Effector memory CD4-positive, alpha-beta T cell (primary cell): ENCODE measurements at regions not wholly inside any gene's neighbourhood (a gene's known extent, or its start where the extent isn't known, plus 50 kb on each side); places are given as distances from the start of the nearest gene placed in this dataset.
"Not testable (repeated sequence)": the region's sequence is repeated elsewhere in the genome, so short reads cannot be mapped to it uniquely, and the experiment has no call there.

Source experiments
- DNase-seq, 3 donors: peaks; one replicate each; pipeline ENCODE4 v3.0.0-alpha.2; 2020
- H3K27ac ChIP-seq: 2 replicates; pipeline ENCODE4 v1.7.0; 2013; ENCODE audit warnings: mild to moderate bottlenecking, low read length, moderate library complexity; ENCODE audit not compliant: insufficient read depth, poor library complexity, severe bottlenecking
- H3K27me3 ChIP-seq: replicated peaks from 2 replicates; pipeline ENCODE4 v1.7.0; 2013; ENCODE audit warnings: mild to moderate bottlenecking, low read length; ENCODE audit not compliant: insufficient read depth, control insufficient read depth, poor library complexity, severe bottlenecking
- H3K36me3 ChIP-seq: 2 replicates; pipeline ENCODE4 v1.7.0; 2013; ENCODE audit warnings: mild to moderate bottlenecking, low read length, moderate library complexity; ENCODE audit not compliant: control insufficient read depth, insufficient read depth
- H3K4me1 ChIP-seq: 2 replicates; pipeline ENCODE4 v1.7.0; 2013; ENCODE audit warnings: low read length, mild to moderate bottlenecking; ENCODE audit not compliant: control insufficient read depth, insufficient read depth, poor library complexity, severe bottlenecking
- H3K4me3 ChIP-seq: 2 replicates; pipeline ENCODE4 v1.7.0; 2013; ENCODE audit warnings: low read length, low read depth, mild to moderate bottlenecking; ENCODE audit not compliant: insufficient read depth, poor library complexity, severe bottlenecking
- H3K9me3 ChIP-seq: 2 replicates; pipeline ENCODE4 v1.7.0; 2013; ENCODE audit warnings: mild to moderate bottlenecking, low read length, moderate library complexity; ENCODE audit not compliant: control insufficient read depth

DNA sequence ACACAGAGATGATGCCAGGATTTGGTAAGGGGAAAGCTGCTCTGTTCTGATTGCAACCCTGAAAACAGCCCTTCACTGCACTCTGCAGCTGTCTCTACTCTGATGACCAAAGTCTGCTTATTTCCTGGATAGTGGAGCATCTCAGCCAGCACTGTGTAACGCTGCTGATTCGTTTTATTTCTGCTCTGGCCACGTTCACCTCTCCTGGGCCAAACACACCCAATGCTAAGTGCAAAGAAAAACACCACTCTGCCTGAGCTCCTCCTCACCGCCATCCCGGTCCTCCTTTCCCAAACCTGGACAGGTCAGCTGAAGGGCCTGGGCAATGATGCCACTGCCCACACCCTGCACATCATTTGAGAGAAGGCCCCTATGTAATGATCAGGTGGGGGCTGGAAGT, 529.3 kb upstream of the B3GAT1 start:
- no peak for DNase-seq
- peaks cover 3% of the 10 kb centered on the region for H3K27me3 ChIP-seq
- H3K4me3 ChIP-seq: no peak overlapping the region
- no peaks in the 10 kb centered on the region for H3K36me3 ChIP-seq
- no peak overlapping the region for H3K27ac ChIP-seq
- no peaks in the 10 kb centered on the region for H3K4me1 ChIP-seq
- H3K9me3 ChIP-seq: no peaks in the 10 kb centered on the region

DNA sequence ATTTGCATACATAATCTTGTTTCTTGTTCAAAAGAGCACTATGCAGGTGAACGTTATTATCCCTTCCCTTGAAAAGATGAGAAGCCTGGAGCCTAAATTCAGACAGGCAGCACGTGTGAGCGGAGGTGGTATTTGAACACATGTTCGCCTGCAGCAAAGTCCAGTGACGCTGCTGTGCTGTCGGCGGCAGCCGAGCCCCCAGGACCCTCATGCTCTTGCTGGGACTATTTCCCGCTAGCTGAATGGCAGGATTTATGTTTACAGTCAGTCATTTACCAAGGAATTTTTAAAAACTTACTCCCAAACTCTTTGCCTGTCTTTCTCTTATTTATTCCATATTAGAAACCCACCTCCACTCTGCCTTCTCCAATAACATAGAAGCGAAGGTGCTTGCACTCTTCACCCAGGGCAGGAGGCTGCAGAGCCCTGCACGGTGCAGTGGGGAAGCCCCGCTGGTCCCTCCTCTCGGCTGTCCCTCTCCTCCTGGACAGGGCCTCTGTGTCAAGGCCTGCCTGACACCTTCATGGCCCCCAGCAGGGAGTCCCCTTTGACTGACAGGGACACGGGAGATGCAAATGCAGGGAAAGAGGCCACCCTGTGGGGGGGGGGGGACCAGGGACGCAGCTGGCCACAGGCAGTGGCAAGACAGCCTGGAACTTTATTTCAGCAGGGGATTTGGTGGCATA, 528.5 kb upstream of the B3GAT1 start:
- Histone ChIP-seq H3K9me3 (no peaks in the 10 kb centered on the region), H3K27ac (no peak overlapping the region), H3K4me3 (no peak overlapping the region), H3K4me1 (no peaks in the 10 kb centered on the region), H3K27me3 (peaks cover 3% of the 10 kb centered on the region), H3K36me3 (no peaks in the 10 kb centered on the region)
- no peak for DNase-seq

- H3K4me1 ChIP-seq: no peaks in the 10 kb centered on the region
- no peak for DNase-seq
- no peaks in the 10 kb centered on the region for H3K36me3 ChIP-seq
- no peak overlapping the region for H3K27ac ChIP-seq
- no peak overlapping the region for H3K4me3 ChIP-seq
- no peaks in the 10 kb centered on the region for H3K9me3 ChIP-seq
- H3K27me3 ChIP-seq: peaks cover 3% of the 10 kb centered on the region
Observed at GRCh38 chr11:134939905-134940304, 527.9 kb upstream of the B3GAT1 start.

- H3K27me3 ChIP-seq: peaks cover 3% of the 10 kb centered on the region
- no peak for DNase-seq
- no peak overlapping the region for H3K4me3 ChIP-seq
- H3K36me3 ChIP-seq: no peaks in the 10 kb centered on the region
- no peaks in the 10 kb centered on the region for H3K9me3 ChIP-seq
- H3K27ac ChIP-seq: no peak overlapping the region
- no peaks in the 10 kb centered on the region for H3K4me1 ChIP-seq
Observed at GRCh38 chr11:134939031-134939430, 527.0 kb upstream of the B3GAT1 start.

DNA sequence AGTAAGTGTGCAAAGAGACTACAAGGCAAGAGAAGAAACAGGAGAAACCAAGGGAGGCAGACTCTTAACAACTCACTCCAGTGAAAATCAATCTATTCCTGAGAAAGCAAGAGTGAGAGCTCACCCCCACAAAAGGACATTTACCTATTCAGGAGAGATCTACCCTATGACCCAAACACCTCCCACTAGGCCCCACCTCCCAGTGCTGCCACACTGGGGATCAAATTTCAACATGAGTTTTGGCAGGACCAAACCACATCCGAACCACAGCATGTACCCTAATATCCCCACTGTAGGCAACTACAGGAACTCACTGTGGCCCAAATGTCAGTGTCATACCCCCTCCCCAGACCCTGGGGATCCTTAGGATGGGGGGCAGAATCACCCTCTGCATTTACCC, 526.2 kb upstream of the B3GAT1 start:
- H3K9me3 ChIP-seq: no peaks in the 10 kb centered on the region
- no peak for DNase-seq
- H3K4me1 ChIP-seq: no peaks in the 10 kb centered on the region
- H3K27me3 ChIP-seq: peaks cover 3% of the 10 kb centered on the region
- H3K36me3 ChIP-seq: no peaks in the 10 kb centered on the region
- no peak overlapping the region for H3K27ac ChIP-seq
- no peak overlapping the region for H3K4me3 ChIP-seq

DNA sequence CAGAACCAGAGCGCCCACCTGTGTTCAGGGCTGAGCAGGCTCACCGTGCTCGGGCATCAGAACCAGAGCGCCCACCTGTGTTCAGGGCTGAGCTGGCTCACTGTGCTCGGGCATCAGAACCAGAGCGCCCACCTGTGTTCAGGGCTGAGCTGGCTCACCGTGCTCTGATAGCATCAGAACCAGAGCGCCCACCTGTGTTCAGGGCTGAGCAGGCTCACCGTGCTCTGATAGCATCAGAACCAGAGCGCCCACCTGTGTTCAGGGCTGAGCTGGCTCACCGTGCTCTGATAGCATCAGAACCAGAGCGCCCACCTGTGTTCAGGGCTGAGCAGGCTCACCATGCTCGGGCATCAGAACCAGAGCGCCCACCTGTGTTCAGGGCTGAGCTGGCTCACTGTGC, 525.2 kb upstream of the B3GAT1 start:
- not testable (repeated sequence) for H3K9me3 ChIP-seq, H3K4me1 ChIP-seq, H3K27ac ChIP-seq, H3K36me3 ChIP-seq, H3K4me3 ChIP-seq, H3K27me3 ChIP-seq, DNase-seq

DNA sequence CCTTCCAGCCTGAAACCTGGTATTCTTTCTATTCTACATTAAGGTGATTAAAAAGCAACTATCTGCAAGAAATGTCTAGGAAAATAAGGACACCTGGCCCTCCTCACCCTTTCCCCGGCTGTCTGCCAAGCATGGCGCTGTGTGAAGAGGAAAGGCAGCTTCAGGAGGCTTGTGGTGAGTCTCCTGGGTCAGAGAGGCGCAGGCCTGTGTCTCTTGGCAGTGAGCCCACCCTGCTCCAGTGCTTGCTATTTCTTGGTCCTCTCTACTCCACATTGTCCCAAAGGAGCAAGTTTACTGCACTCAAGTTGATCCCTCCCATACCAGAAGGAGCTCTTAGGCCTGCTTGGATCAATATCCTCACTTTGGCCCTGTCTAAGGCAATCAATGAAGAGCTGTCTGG, 520.7 kb upstream of the B3GAT1 start:
- H3K27ac ChIP-seq: no peak overlapping the region
- no peaks in the 10 kb centered on the region for H3K36me3 ChIP-seq
- DNase-seq: no peak
- no peaks in the 10 kb centered on the region for H3K9me3 ChIP-seq
- H3K27me3 ChIP-seq: no peaks in the 10 kb centered on the region
- H3K4me3 ChIP-seq: no peak overlapping the region
- no peaks in the 10 kb centered on the region for H3K4me1 ChIP-seq

DNA sequence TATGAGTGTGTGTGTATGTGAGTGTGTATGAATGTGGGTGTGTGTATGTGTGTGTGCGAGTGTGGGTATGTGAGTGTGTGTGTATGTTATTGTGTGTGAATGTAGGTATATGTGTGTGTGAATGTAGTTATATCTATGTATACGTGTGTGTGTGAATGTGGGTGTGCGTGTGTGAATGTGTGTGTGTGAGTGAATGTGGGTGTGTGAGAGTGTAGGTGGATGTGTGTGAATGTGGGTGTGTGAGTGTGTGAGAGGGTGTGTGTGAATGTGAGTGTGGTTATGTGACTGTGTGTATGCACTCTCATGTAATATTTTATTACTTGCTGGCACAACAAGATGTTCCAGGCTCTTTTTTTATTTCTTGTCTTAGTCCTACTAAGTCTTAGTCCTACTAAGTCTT, 513.4 kb upstream of the B3GAT1 start:
- H3K4me3 ChIP-seq: no peak overlapping the region
- H3K36me3 ChIP-seq: no peaks in the 10 kb centered on the region
- H3K4me1 ChIP-seq: no peaks in the 10 kb centered on the region
- no peaks in the 10 kb centered on the region for H3K27me3 ChIP-seq
- no peak for DNase-seq
- no peak overlapping the region for H3K27ac ChIP-seq
- no peaks in the 10 kb centered on the region for H3K9me3 ChIP-seq

GRCh38 chr11:134923441-134923840, 511.4 kb upstream of the B3GAT1 start:
- Histone ChIP-seq H3K9me3 (no peaks in the 10 kb centered on the region), H3K36me3 (no peaks in the 10 kb centered on the region), H3K27ac (no peak overlapping the region), H3K27me3 (peaks cover 5% of the 10 kb centered on the region), H3K4me3 (no peak overlapping the region), H3K4me1 (no peaks in the 10 kb centered on the region)
- DNase-seq: no peak

DNA sequence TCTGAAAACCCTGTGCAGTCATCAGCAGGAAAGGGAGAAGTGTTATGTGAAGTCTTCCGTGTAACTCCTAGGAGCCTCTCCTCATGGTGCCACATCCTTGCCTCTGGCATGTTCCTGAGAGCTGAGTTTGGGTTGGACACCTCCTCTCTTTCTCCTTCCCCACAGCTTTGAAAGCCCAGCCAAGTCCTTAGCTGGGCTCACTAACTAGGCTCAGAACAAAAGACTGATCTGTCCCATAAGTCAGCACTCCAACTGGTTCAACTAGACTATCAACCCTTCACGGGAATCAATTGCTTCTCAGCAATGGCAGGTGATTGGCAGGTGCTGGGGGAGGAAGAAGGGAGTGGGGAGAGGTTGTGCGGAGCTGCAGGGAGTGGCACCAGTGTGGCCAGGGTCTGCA, 509.9 kb upstream of the B3GAT1 start:
- H3K27ac ChIP-seq: no peak overlapping the region
- no peak for DNase-seq
- no peaks in the 10 kb centered on the region for H3K4me1 ChIP-seq
- H3K4me3 ChIP-seq: no peak overlapping the region
- peaks cover 5% of the 10 kb centered on the region for H3K27me3 ChIP-seq
- no peaks in the 10 kb centered on the region for H3K36me3 ChIP-seq
- H3K9me3 ChIP-seq: no peaks in the 10 kb centered on the region
